A673 (cell line): ENCODE measurements at regions not wholly inside any gene's neighbourhood (a gene's known extent, or its start where the extent isn't known, plus 50 kb on each side); places are given as distances from the start of the nearest gene placed in this dataset.

Experiments
- EZH2 ChIP-seq: fragments of 200-600 bp; sonication (generic); IDR thresholded peaks from 2 replicates; pipeline ENCODE4 v1.6.1; 2017; ENCODE audit warnings: borderline replicate concordance, low read depth, mild to moderate bottlenecking, mixed read lengths, antibody characterized with exemption, low read length; ENCODE audit not compliant: poor library complexity, severe bottlenecking
- TF ChIP-seq, protein P1 (sequence below): fragments of 300-800, 200-600 bp; sonication (generic); conservative IDR thresholded peaks from 2 replicates; pipeline ENCODE4 v1.5.1; 2017; ENCODE audit warnings: low read depth, mild to moderate bottlenecking, antibody characterized with exemption, low read length, moderate library complexity, mixed read lengths

DNA sequence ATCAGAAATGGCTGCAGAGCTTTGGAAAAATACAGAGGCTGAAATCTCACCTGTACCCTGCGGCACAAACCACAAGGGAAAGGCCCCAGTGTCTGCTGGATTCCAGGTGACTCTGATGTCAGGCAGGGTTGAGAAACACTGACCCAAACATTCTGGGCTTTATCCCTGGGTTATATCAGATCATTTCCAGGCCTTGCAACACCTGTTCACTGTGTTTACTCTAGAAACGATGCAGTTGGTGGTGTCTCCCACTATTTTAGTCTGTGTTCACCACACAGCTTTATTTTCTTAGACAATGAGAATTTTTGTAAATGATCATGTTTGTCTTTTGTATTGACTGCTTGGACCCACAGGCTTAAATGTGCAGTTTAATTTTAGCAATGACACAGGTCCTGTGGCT, 151.5 kb upstream of the SDK2 start:
- TF ChIP-seq, protein P1, sequence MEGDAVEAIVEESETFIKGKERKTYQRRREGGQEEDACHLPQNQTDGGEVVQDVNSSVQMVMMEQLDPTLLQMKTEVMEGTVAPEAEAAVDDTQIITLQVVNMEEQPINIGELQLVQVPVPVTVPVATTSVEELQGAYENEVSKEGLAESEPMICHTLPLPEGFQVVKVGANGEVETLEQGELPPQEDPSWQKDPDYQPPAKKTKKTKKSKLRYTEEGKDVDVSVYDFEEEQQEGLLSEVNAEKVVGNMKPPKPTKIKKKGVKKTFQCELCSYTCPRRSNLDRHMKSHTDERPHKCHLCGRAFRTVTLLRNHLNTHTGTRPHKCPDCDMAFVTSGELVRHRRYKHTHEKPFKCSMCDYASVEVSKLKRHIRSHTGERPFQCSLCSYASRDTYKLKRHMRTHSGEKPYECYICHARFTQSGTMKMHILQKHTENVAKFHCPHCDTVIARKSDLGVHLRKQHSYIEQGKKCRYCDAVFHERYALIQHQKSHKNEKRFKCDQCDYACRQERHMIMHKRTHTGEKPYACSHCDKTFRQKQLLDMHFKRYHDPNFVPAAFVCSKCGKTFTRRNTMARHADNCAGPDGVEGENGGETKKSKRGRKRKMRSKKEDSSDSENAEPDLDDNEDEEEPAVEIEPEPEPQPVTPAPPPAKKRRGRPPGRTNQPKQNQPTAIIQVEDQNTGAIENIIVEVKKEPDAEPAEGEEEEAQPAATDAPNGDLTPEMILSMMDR: no peak
- TF ChIP-seq EZH2: no peak
